ENCODE measurements at regions not wholly inside any gene's neighbourhood (a gene's known extent, or its start where the extent isn't known, plus 50 kb on each side); places are given as distances from the start of the nearest gene placed in this dataset.

- Histone ChIP-seq H3K79me2 (ENCODE audit: insufficient read depth, low read length) (no peaks in the 10 kb centered on the region), H3K27ac (ENCODE audit: low read depth, low read length, poor library complexity, severe bottlenecking) (no peak overlapping the region), H3K4me1 (ENCODE audit: insufficient read depth, low read length, severe bottlenecking) (no peaks in the 10 kb centered on the region), H3F3A (ENCODE audit: insufficient read depth, low read length) (no peaks in the 10 kb centered on the region), H3K4me2 (ENCODE audit: low read length) (no peak overlapping the region), H2AFZ (ENCODE audit: low read length) (no peak overlapping the region), H3K9ac (ENCODE audit: low read length) (no peak overlapping the region), H4K20me1 (ENCODE audit: insufficient read depth, low read length) (no peaks in the 10 kb centered on the region), H3K4me3 (ENCODE audit: low read depth, low read length, poor library complexity, severe bottlenecking) (no peak overlapping the region), H3K36me3 (ENCODE audit: insufficient read depth, low read length) (no peaks in the 10 kb centered on the region), H3K27me3 (ENCODE audit: insufficient read depth, low read length) (no peaks in the 10 kb centered on the region), H3K9me2 (ENCODE audit: low read depth, low read length) (no peaks in the 10 kb centered on the region), H3K9me3 (ENCODE audit: low read length) (no peaks in the 10 kb centered on the region)
- TF ChIP-seq, protein P1, sequence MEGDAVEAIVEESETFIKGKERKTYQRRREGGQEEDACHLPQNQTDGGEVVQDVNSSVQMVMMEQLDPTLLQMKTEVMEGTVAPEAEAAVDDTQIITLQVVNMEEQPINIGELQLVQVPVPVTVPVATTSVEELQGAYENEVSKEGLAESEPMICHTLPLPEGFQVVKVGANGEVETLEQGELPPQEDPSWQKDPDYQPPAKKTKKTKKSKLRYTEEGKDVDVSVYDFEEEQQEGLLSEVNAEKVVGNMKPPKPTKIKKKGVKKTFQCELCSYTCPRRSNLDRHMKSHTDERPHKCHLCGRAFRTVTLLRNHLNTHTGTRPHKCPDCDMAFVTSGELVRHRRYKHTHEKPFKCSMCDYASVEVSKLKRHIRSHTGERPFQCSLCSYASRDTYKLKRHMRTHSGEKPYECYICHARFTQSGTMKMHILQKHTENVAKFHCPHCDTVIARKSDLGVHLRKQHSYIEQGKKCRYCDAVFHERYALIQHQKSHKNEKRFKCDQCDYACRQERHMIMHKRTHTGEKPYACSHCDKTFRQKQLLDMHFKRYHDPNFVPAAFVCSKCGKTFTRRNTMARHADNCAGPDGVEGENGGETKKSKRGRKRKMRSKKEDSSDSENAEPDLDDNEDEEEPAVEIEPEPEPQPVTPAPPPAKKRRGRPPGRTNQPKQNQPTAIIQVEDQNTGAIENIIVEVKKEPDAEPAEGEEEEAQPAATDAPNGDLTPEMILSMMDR (IDR thresholded peaks at IDR 0.05; ENCODE audit: low read length) = no peak
- no peak for TF ChIP-seq EZH2 (IDR thresholded peaks at IDR 0.05; ENCODE audit: borderline replicate concordance, low read length)
Observed at GRCh38 chr19:30319876-30320275, 52.3 kb upstream of the ZNF536 start.

- Histone ChIP-seq H4K20me1 (ENCODE audit: insufficient read depth, low read length) (no peaks in the 10 kb centered on the region), H3K36me3 (ENCODE audit: insufficient read depth, low read length) (no peaks in the 10 kb centered on the region), H3K4me2 (ENCODE audit: low read length) (no peak overlapping the region), H3K4me3 (ENCODE audit: low read depth, low read length, poor library complexity, severe bottlenecking) (no peak overlapping the region), H3K9me3 (ENCODE audit: low read length) (no peaks in the 10 kb centered on the region), H2AFZ (ENCODE audit: low read length) (no peak overlapping the region), H3K9ac (ENCODE audit: low read length) (no peak overlapping the region), H3F3A (ENCODE audit: insufficient read depth, low read length) (no peaks in the 10 kb centered on the region), H3K27ac (ENCODE audit: low read depth, low read length, poor library complexity, severe bottlenecking) (no peak overlapping the region), H3K4me1 (ENCODE audit: insufficient read depth, low read length, severe bottlenecking) (no peaks in the 10 kb centered on the region), H3K9me2 (ENCODE audit: low read depth, low read length) (no peaks in the 10 kb centered on the region), H3K79me2 (ENCODE audit: insufficient read depth, low read length) (no peaks in the 10 kb centered on the region), H3K27me3 (ENCODE audit: insufficient read depth, low read length) (no peaks in the 10 kb centered on the region)
- TF ChIP-seq EZH2 (IDR thresholded peaks at IDR 0.05; ENCODE audit: borderline replicate concordance, low read length) = no peak
- TF ChIP-seq, protein P1 (IDR thresholded peaks at IDR 0.05; ENCODE audit: low read length) = no peak
Observed at GRCh38 chr19:30320466-30320865, 51.7 kb upstream of the ZNF536 start.

GRCh38 chr19:30320916-30321315, 51.3 kb upstream of the ZNF536 start:
- Histone ChIP-seq H3K4me2 (ENCODE audit: low read length) (no peak overlapping the region), H3K4me3 (ENCODE audit: low read depth, low read length, poor library complexity, severe bottlenecking) (no peak overlapping the region)

More at GRCh38 chr19:30320916-30321315, 51.3 kb upstream of the ZNF536 start:
- Histone ChIP-seq H3K9me2 (ENCODE audit: low read depth, low read length) (no peaks in the 10 kb centered on the region), H3K9ac (ENCODE audit: low read length) (no peak overlapping the region), H3K27me3 (ENCODE audit: insufficient read depth, low read length) (no peaks in the 10 kb centered on the region), H3K36me3 (ENCODE audit: insufficient read depth, low read length) (no peaks in the 10 kb centered on the region), H3F3A (ENCODE audit: insufficient read depth, low read length) (no peaks in the 10 kb centered on the region), H3K79me2 (ENCODE audit: insufficient read depth, low read length) (no peaks in the 10 kb centered on the region), H3K4me1 (ENCODE audit: insufficient read depth, low read length, severe bottlenecking) (no peaks in the 10 kb centered on the region), H3K9me3 (ENCODE audit: low read length) (no peaks in the 10 kb centered on the region), H2AFZ (ENCODE audit: low read length) (no peak overlapping the region), H3K27ac (ENCODE audit: low read depth, low read length, poor library complexity, severe bottlenecking) (no peak overlapping the region), H4K20me1 (ENCODE audit: insufficient read depth, low read length) (no peaks in the 10 kb centered on the region)
- TF ChIP-seq EZH2 (IDR thresholded peaks at IDR 0.05; ENCODE audit: borderline replicate concordance, low read length) = no peak
- TF ChIP-seq, protein P1 (IDR thresholded peaks at IDR 0.05; ENCODE audit: low read length) = no peak
